HCT116 (cell line): ENCODE measurements at regions not wholly inside any gene's neighbourhood (a gene's known extent, or its start where the extent isn't known, plus 50 kb on each side); places are given as distances from the start of the nearest gene placed in this dataset.
A peak's percentile ranks its signal among the peaks of the same experiment; 100 is the strongest.

Source experiments
- ATAC-seq: fragments of 200-7000 bp; cut with Tn5 transposase; 2 replicates; pipeline ENCODE4 v1.9.1; 2020; ENCODE audit warnings: mild to moderate bottlenecking, moderate library complexity
- BruUV-seq: library from RNA; stranded (reverse); fragments of 400-500 nt; replicated peaks from 2 replicates; lab custom pipeline; 2021; lab: Mats Ljungman, UMichigan
- CTCF ChIA-PET: fragments of 300-600 bp; sonication (Branson Sonifier 250); formaldehyde crosslinking; loops from one replicate; lab custom pipeline; 2021; ENCODE audit warnings: antibody characterized with exemption; lab: Charles Lee
- POLR2A ChIA-PET: fragments of 300-600, 350-600 bp; sonication (Branson Sonifier 250); formaldehyde crosslinking; loops from one replicate; lab custom pipeline; 2021; ENCODE audit warnings: antibody characterized with exemption; lab: Charles Lee
- RAD21 ChIA-PET, 2 experiments: fragments of 300-600 bp; sonication (Branson Sonifier 250); formaldehyde crosslinking; loops; one replicate each; lab custom pipeline; 2023; ENCODE audit warnings: low total read pairs in 2 of 2; ENCODE audit not compliant: uncharacterized antibody in 2 of 2, unreplicated experiment in 2 of 2, low non-redundant PET in 1 of 2; lab: Charles Lee
- DNase-seq: peaks from one replicate; pipeline ENCODE4 v3.0.0-alpha.2; 2010; ENCODE audit warnings: low read depth, low spot score
- H2AFZ ChIP-seq: fragments of 200-600 bp; shearing (Covaris generic), sonication (generic); 2 replicates; pipeline ENCODE4 v1.6.1; 2017; ENCODE audit warnings: low read depth, mixed run types, mixed read lengths, antibody characterized with exemption, low read length; ENCODE audit not compliant: poor library complexity, severe bottlenecking
- H3K27ac ChIP-seq: 2 replicates; pipeline ENCODE4 v1.5.1; 2012; ENCODE audit warnings: low read depth, low read length
- H3K27me3 ChIP-seq: fragments of 200-600 bp; sonication (generic); 2 replicates; pipeline ENCODE4 v1.6.1; 2016; ENCODE audit warnings: mixed run types, low read length, mixed read lengths; ENCODE audit not compliant: insufficient read depth
- H3K36me3 ChIP-seq, 2 experiments: fragments of 200-500 bp in 1 of 2; fragments of 200-600 bp in 1 of 2; sonication (Bioruptor generic) in 1 of 2; sonication (generic) in 1 of 2; 2 replicates each; pipeline versions ENCODE4 v1.5.1 to v1.6.1; 2014 to 2016; ENCODE audit warnings: low read length in 2 of 2, inconsistent platforms in 1 of 2, mixed read lengths in 1 of 2, mixed run types in 1 of 2; ENCODE audit not compliant: insufficient read depth in 2 of 2, control insufficient read depth in 1 of 2
- H3K4me1 ChIP-seq, 2 experiments: fragments of 200-600 bp in 1 of 2; sonication (generic) in 1 of 2; 2 replicates each; pipeline versions ENCODE4 v1.5.1 to v1.6.1; 2012 to 2017; ENCODE audit warnings: low read length in 2 of 2, inconsistent platforms in 1 of 2, mild to moderate bottlenecking in 1 of 2, mixed read lengths in 1 of 2, mixed run types in 1 of 2, moderate library complexity in 1 of 2; ENCODE audit not compliant: insufficient read depth in 2 of 2, control insufficient read depth in 1 of 2
- H3K4me2 ChIP-seq: fragments of 200-600 bp; sonication (generic); 2 replicates; pipeline ENCODE4 v1.6.1; 2017; ENCODE audit warnings: mixed run types, low read length, mixed read lengths
- H3K4me3 ChIP-seq, 2 experiments: fragments of 200-600 bp in 1 of 2; sonication (generic) in 1 of 2; replicated peaks in 1 of 2; 2 replicates each; pipeline ENCODE4 v1.5.1; 2011 to 2016; ENCODE audit warnings: low read length in 2 of 2, control low read depth in 1 of 2, low read depth in 1 of 2, mild to moderate bottlenecking in 1 of 2, mixed read lengths in 1 of 2, mixed run types in 1 of 2
- H3K79me2 ChIP-seq: fragments of 200-600 bp; sonication (generic); 2 replicates; pipeline ENCODE4 v1.6.1; 2017; ENCODE audit warnings: mild to moderate bottlenecking, mixed run types, low read length, moderate library complexity, mixed read lengths; ENCODE audit not compliant: insufficient read depth
- H3K9ac ChIP-seq: fragments of 200-600 bp; sonication (generic); 2 replicates; pipeline ENCODE4 v1.6.1; 2016; ENCODE audit warnings: low read length, mixed read lengths
- H3K9me2 ChIP-seq: fragments of 200-600 bp; sonication (generic), shearing (Covaris generic); 2 replicates; pipeline ENCODE4 v1.6.1; 2017; ENCODE audit warnings: mixed run types, mild to moderate bottlenecking, moderate library complexity; ENCODE audit not compliant: insufficient read depth
- H3K9me3 ChIP-seq, 2 experiments: fragments of 200-500 bp in 1 of 2; fragments of 200-600 bp in 1 of 2; sonication (Bioruptor generic) in 1 of 2; sonication (generic) in 1 of 2; 2 replicates each; pipeline ENCODE4 v1.6.1; 2014 to 2017; ENCODE audit warnings: low read length in 2 of 2, mixed read lengths in 2 of 2, inconsistent platforms in 1 of 2, low read depth in 1 of 2, mild to moderate bottlenecking in 1 of 2, mixed run types in 1 of 2, moderate library complexity in 1 of 2; ENCODE audit not compliant: control insufficient read depth in 1 of 2, insufficient read depth in 1 of 2
- H4K20me1 ChIP-seq: fragments of 200-600 bp; sonication (generic), shearing (Covaris generic); 2 replicates; pipeline ENCODE4 v1.6.1; 2017; ENCODE audit warnings: mixed run types, mild to moderate bottlenecking, moderate library complexity; ENCODE audit not compliant: insufficient read depth
- CBX3 ChIP-seq: IDR thresholded peaks from 2 replicates; pipeline ENCODE4 v1.6.1; 2012; ENCODE audit warnings: low read depth
- CEBPB ChIP-seq: IDR thresholded peaks from 2 replicates; pipeline ENCODE4 v1.6.1; 2012; ENCODE audit warnings: low read depth
- EGR1 ChIP-seq: IDR thresholded peaks from 2 replicates; pipeline ENCODE4 v1.6.1; 2012; ENCODE audit warnings: low read depth
- ELF1 ChIP-seq: IDR thresholded peaks from 2 replicates; pipeline ENCODE4 v1.6.1; 2012; ENCODE audit warnings: low read depth, borderline replicate concordance
- EZH2 ChIP-seq: fragments of 200-600 bp; sonication (generic); IDR thresholded peaks from 2 replicates; pipeline ENCODE4 v1.6.1; 2017; ENCODE audit warnings: antibody characterized with exemption, mixed run types
- EZH2phosphoT487 ChIP-seq: fragments of 200-600 bp; IDR thresholded peaks from 2 replicates; pipeline ENCODE4 v1.6.1; 2018; ENCODE audit warnings: antibody characterized with exemption, borderline replicate concordance
- JUND ChIP-seq: IDR thresholded peaks from 2 replicates; pipeline ENCODE4 v1.6.1; 2012
- POLR2A ChIP-seq: IDR thresholded peaks from 2 replicates; pipeline ENCODE4 v1.7.0; 2011; ENCODE audit warnings: borderline replicate concordance; ENCODE audit not compliant: insufficient read depth, insufficient read length; ENCODE audit errors: extremely low read depth
- POLR2AphosphoS5 ChIP-seq: IDR thresholded peaks from 2 replicates; pipeline ENCODE4 v1.6.1; 2011; ENCODE audit warnings: mild to moderate bottlenecking, low read depth, low read length, moderate library complexity
- RAD21 ChIP-seq: IDR thresholded peaks from 2 replicates; pipeline ENCODE4 v1.6.1; 2012; ENCODE audit warnings: low read depth, mild to moderate bottlenecking
- SIN3A ChIP-seq: IDR thresholded peaks from 2 replicates; pipeline ENCODE4 v1.6.1; 2012; ENCODE audit warnings: low read depth
- SP1 ChIP-seq: IDR thresholded peaks from 2 replicates; pipeline ENCODE4 v1.6.1; 2012; ENCODE audit warnings: low read depth
- SRF ChIP-seq: IDR thresholded peaks from 2 replicates; pipeline ENCODE4 v1.6.1; 2012; ENCODE audit warnings: low read depth
- TCF7L2 ChIP-seq: IDR thresholded peaks from 2 replicates; pipeline ENCODE4 v1.7.0; 2011; ENCODE audit warnings: borderline replicate concordance, inconsistent platforms; ENCODE audit not compliant: insufficient read depth, insufficient read length; ENCODE audit errors: extremely low read depth
- YY1 ChIP-seq: IDR thresholded peaks from 2 replicates; pipeline ENCODE4 v1.6.1; 2011; ENCODE audit warnings: low read length, low read depth, moderate library complexity, mild to moderate bottlenecking; ENCODE audit not compliant: insufficient replicate concordance; ENCODE audit errors: extremely low read depth
- intact Hi-C: fragments of 100-400 bp; cut with micrococcal nuclease; formaldehyde crosslinking; loops from 2 replicates; pipeline ENCODE4 v1.10.0; 2022
- TF ChIP-seq, protein P1 (sequence below): IDR thresholded peaks from 2 replicates; pipeline ENCODE4 v1.6.1; 2012
- TF ChIP-seq, protein P2 (sequence below): IDR thresholded peaks from 2 replicates; pipeline ENCODE4 v1.6.1; 2011; ENCODE audit warnings: mild to moderate bottlenecking, low read length, moderate library complexity; ENCODE audit not compliant: insufficient replicate concordance; ENCODE audit errors: extremely low read depth
- TF ChIP-seq, protein P3 (sequence below): IDR thresholded peaks from 2 replicates; pipeline ENCODE4 v1.6.1; 2012
- TF ChIP-seq, protein P4 (sequence below), 3 experiments: fragments of 200-600 bp in 1 of 3; sonication (generic) in 1 of 3; IDR thresholded peaks in 2 of 3; conservative IDR thresholded peaks in 1 of 3; 2 replicates each; pipeline ENCODE4 v1.5.1; 2012 to 2017; ENCODE audit warnings: low read depth in 2 of 3, low read length in 2 of 3, antibody characterized with exemption in 1 of 3, borderline replicate concordance in 1 of 3, control low read depth in 1 of 3, mild to moderate bottlenecking in 1 of 3, mixed read lengths in 1 of 3, mixed run types in 1 of 3, moderate library complexity in 1 of 3; ENCODE audit not compliant: insufficient read depth in 1 of 3

DNA sequence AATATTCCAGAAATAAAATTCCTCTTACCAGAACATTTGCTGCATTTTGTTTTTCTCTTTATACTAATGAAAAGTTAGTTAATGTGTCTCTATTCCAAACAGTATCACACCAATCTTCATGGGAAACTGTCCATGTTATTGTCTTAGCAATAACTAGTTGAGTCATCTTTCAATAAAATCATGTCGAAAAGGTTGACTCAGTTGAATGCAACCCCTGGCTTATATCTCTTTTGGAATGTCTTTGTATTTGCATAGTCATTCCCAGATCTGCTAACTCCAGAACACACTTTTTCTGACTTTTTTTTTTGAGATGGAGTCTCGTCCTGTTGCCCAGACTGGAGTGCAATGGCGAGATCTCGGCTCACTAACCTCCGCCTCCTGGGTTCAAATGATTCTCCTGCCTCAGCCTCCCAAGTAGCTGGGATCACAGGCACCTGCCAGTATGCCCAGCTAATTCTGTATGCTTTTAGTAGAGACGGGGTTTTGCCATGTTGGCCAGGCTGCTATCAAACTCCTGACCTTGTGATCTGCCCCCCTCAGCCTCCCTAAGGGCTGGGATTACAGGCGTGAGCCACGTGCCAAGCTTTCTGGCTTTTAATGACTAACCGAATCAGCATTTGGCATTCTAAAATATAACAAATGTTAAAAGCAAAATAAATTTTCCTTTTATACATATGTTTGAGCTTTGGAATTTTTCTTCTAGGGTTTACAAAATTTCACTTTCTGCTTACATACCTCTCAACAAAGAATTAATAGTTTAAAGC is 133.2 kb upstream of the GULP1 start:
- Histone ChIP-seq H3K9me3 (no peaks in the 10 kb centered on the region), H3K4me3 (no peak overlapping the region), H3K4me2 (no peak overlapping the region), H2AFZ (peak overlapping the region; percentile 43), H3K27ac (no peak overlapping the region), H3K36me3 (no peaks in the 10 kb centered on the region), H3K79me2 (no peaks in the 10 kb centered on the region), H4K20me1 (no peaks in the 10 kb centered on the region), H3K27me3 (no peaks in the 10 kb centered on the region), H3K4me1 (no peaks in the 10 kb centered on the region), H3K9me2 (no peaks in the 10 kb centered on the region; the same call in 1 of the 2 replicates), H3K9ac (no peak overlapping the region)
- POLR2A ChIA-PET = no interaction called here
- RAD21 ChIA-PET = no interaction called here
- CTCF ChIA-PET = no interaction called here
- ATAC-seq (no peak), DNase-seq (no peak)
- intact Hi-C loops = no loop called here
- TF ChIP-seq RAD21 (no peak), CBX3 (no peak), ELF1 (no peak), YY1 (no peak), POLR2AphosphoS5 (no peak), SIN3A (no peak), POLR2A (no peak), CEBPB (no peak), EGR1 (no peak), EZH2phosphoT487 (no peak), EZH2 (no peak), SRF (no peak), JUND (no peak), SP1 (no peak), TCF7L2 (no peak)
- TF ChIP-seq, protein P1, sequence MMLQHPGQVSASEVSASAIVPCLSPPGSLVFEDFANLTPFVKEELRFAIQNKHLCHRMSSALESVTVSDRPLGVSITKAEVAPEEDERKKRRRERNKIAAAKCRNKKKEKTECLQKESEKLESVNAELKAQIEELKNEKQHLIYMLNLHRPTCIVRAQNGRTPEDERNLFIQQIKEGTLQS = no peak
- TF ChIP-seq, protein P2, sequence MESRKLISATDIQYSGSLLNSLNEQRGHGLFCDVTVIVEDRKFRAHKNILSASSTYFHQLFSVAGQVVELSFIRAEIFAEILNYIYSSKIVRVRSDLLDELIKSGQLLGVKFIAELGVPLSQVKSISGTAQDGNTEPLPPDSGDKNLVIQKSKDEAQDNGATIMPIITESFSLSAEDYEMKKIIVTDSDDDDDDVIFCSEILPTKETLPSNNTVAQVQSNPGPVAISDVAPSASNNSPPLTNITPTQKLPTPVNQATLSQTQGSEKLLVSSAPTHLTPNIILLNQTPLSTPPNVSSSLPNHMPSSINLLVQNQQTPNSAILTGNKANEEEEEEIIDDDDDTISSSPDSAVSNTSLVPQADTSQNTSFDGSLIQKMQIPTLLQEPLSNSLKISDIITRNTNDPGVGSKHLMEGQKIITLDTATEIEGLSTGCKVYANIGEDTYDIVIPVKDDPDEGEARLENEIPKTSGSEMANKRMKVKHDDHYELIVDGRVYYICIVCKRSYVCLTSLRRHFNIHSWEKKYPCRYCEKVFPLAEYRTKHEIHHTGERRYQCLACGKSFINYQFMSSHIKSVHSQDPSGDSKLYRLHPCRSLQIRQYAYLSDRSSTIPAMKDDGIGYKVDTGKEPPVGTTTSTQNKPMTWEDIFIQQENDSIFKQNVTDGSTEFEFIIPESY = no peak
- TF ChIP-seq, protein P3, sequence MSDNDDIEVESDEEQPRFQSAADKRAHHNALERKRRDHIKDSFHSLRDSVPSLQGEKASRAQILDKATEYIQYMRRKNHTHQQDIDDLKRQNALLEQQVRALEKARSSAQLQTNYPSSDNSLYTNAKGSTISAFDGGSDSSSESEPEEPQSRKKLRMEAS = no peak
- TF ChIP-seq, protein P4, sequence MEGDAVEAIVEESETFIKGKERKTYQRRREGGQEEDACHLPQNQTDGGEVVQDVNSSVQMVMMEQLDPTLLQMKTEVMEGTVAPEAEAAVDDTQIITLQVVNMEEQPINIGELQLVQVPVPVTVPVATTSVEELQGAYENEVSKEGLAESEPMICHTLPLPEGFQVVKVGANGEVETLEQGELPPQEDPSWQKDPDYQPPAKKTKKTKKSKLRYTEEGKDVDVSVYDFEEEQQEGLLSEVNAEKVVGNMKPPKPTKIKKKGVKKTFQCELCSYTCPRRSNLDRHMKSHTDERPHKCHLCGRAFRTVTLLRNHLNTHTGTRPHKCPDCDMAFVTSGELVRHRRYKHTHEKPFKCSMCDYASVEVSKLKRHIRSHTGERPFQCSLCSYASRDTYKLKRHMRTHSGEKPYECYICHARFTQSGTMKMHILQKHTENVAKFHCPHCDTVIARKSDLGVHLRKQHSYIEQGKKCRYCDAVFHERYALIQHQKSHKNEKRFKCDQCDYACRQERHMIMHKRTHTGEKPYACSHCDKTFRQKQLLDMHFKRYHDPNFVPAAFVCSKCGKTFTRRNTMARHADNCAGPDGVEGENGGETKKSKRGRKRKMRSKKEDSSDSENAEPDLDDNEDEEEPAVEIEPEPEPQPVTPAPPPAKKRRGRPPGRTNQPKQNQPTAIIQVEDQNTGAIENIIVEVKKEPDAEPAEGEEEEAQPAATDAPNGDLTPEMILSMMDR (IDR thresholded peaks at IDR 0.05 in 2 of 3, conservative IDR thresholded peaks at IDR 0.05 in 1 of 3; ENCODE audit: borderline replicate concordance in 1 of 3, insufficient read depth in 1 of 3, low read depth in 2 of 3, low read length in 2 of 3) = no peak
- BruUV-seq = no TSS peak
